Keratinocyte (primary cell): ENCODE measurements at regions not wholly inside any gene's neighbourhood (a gene's known extent, or its start where the extent isn't known, plus 50 kb on each side); places are given as distances from the start of the nearest gene placed in this dataset.

Experiments used
- DNase-seq: peaks from one replicate; pipeline ENCODE4 v3.0.0-alpha.2; 2011; ENCODE audit warnings: low read depth, missing footprints, low spot score
- FAIRE-seq: peaks from 2 replicates; lab custom pipeline; 2011; peaks lifted over from hg19 to GRCh38; lab: Jason Lieb, UNC
- H2AFZ ChIP-seq: 2 replicates; pipeline ENCODE4 v1.6.0; 2012; ENCODE audit warnings: low read length, control low read depth, inconsistent platforms; ENCODE audit not compliant: control insufficient read depth
- H3K27ac ChIP-seq: 2 replicates; pipeline ENCODE4 v1.5.1; 2011; ENCODE audit warnings: low read length; ENCODE audit not compliant: control insufficient read depth, insufficient read depth
- H3K27me3 ChIP-seq: 3 replicates; pipeline ENCODE4 v1.6.0; 2011; ENCODE audit warnings: low read length; ENCODE audit not compliant: control insufficient read depth, insufficient read depth; ENCODE audit errors: extremely low read depth
- H3K36me3 ChIP-seq, 2 experiments: 2 replicates in 1 of 2; 3 replicates in 1 of 2; pipeline ENCODE4 v1.5.1; 2011; ENCODE audit warnings: low read length in 2 of 2, mild to moderate bottlenecking in 1 of 2; ENCODE audit not compliant: control insufficient read depth in 2 of 2, insufficient read depth in 2 of 2; ENCODE audit errors: extremely low read depth in 1 of 2
- H3K4me1 ChIP-seq: 3 replicates; pipeline ENCODE4 v1.5.1; 2011; ENCODE audit warnings: low read length; ENCODE audit not compliant: control insufficient read depth, insufficient read depth; ENCODE audit errors: extremely low read depth
- H3K4me2 ChIP-seq: 3 replicates; pipeline ENCODE4 v1.6.0; 2011; ENCODE audit warnings: low read depth, low read length; ENCODE audit not compliant: control insufficient read depth, insufficient read depth; ENCODE audit errors: extremely low read depth
- H3K4me3 ChIP-seq, 3 experiments: fragments of 200-600 bp in 1 of 3; sonication (generic) in 1 of 3; 2 replicates in 2 of 3; 3 replicates in 1 of 3; pipeline ENCODE4 v1.5.1; 2011 to 2016; ENCODE audit warnings: low read length in 3 of 3, mild to moderate bottlenecking in 3 of 3, control low read depth in 2 of 3, inconsistent platforms in 1 of 3, low read depth in 1 of 3, mixed read lengths in 1 of 3, mixed run types in 1 of 3, moderate library complexity in 1 of 3; ENCODE audit not compliant: control insufficient read depth in 2 of 3, insufficient read depth in 2 of 3; ENCODE audit errors: extremely low read depth in 1 of 3
- H3K79me2 ChIP-seq: 2 replicates; pipeline ENCODE4 v1.6.0; 2012; ENCODE audit warnings: low read length; ENCODE audit not compliant: control insufficient read depth, insufficient read depth
- H3K9ac ChIP-seq: 3 replicates; pipeline ENCODE4 v1.6.0; 2011; ENCODE audit warnings: low read length; ENCODE audit not compliant: control insufficient read depth, insufficient read depth; ENCODE audit errors: extremely low read depth
- H3K9me1 ChIP-seq: 3 replicates; pipeline ENCODE4 v1.6.0; 2011; ENCODE audit warnings: low read length; ENCODE audit not compliant: control insufficient read depth, insufficient read depth; ENCODE audit errors: extremely low read depth
- H3K9me3 ChIP-seq: 2 replicates; pipeline ENCODE4 v1.5.1; 2012; ENCODE audit warnings: low read depth, low read length; ENCODE audit not compliant: control insufficient read depth
- H4K20me1 ChIP-seq: 3 replicates; pipeline ENCODE4 v1.6.0; 2011; ENCODE audit warnings: low read length; ENCODE audit not compliant: control insufficient read depth, insufficient read depth; ENCODE audit errors: extremely low read depth
- EZH2 ChIP-seq: IDR thresholded peaks from one replicate; pipeline ENCODE4 v1.6.1; 2012; ENCODE audit warnings: inconsistent platforms, mild to moderate bottlenecking, low read length, moderate library complexity
- dilution Hi-C: fragments of 300-500 bp; cut with MboI; formaldehyde crosslinking; loops from one replicate; pipeline ENCODE4 v1.7.0; 2020; ENCODE audit warnings: low sequenced_read_pairs; ENCODE audit not compliant: extremely low pct_ligation_motif_present
- TF ChIP-seq, protein P1 (sequence below), 3 experiments: IDR thresholded peaks in 1 of 3; conservative IDR thresholded peaks in 1 of 3; optimal IDR thresholded peaks in 1 of 3; 2 replicates in 2 of 3; 3 replicates in 1 of 3; pipeline versions ENCODE3 to v1.5.1; 2011; ENCODE audit warnings: low read length in 3 of 3, mild to moderate bottlenecking in 3 of 3, moderate library complexity in 2 of 3, control low read depth in 1 of 3, inconsistent platforms in 1 of 3; ENCODE audit not compliant: insufficient read depth in 2 of 3; ENCODE audit errors: extremely low read depth in 1 of 3

DNA sequence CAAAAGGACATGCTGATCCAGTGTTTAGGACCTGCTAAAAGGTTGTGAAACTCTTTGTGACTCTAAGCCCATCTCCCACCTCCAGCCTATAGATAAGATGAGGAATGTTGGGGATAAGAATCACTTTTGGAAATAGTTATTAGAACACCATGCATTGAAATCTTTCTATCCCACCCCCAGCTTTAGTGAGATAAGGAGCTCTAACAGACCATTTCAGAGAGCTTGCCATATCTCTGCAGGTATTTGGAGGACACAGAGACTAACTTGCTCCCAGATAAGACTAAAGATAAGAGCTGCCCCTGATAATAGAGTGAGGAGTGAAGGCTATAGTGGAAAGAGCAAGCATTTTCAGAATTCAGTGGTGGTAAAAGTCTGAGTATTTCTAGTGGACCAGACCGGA is 53.1 kb upstream of the GNB4 start:
- H3K4me2 ChIP-seq: no peak overlapping the region
- no peaks in the 10 kb centered on the region for H3K9me3 ChIP-seq
- no peak for TF ChIP-seq EZH2
- TF ChIP-seq, protein P1, sequence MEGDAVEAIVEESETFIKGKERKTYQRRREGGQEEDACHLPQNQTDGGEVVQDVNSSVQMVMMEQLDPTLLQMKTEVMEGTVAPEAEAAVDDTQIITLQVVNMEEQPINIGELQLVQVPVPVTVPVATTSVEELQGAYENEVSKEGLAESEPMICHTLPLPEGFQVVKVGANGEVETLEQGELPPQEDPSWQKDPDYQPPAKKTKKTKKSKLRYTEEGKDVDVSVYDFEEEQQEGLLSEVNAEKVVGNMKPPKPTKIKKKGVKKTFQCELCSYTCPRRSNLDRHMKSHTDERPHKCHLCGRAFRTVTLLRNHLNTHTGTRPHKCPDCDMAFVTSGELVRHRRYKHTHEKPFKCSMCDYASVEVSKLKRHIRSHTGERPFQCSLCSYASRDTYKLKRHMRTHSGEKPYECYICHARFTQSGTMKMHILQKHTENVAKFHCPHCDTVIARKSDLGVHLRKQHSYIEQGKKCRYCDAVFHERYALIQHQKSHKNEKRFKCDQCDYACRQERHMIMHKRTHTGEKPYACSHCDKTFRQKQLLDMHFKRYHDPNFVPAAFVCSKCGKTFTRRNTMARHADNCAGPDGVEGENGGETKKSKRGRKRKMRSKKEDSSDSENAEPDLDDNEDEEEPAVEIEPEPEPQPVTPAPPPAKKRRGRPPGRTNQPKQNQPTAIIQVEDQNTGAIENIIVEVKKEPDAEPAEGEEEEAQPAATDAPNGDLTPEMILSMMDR (optimal IDR thresholded peaks at IDR 0.05 in 1 of 3, IDR thresholded peaks at IDR 0.05 in 1 of 3, conservative IDR thresholded peaks at IDR 0.05 in 1 of 3; ENCODE audit: extremely low read depth in 1 of 3, insufficient read depth in 2 of 3, low read length in 3 of 3): no peak
- H3K27ac ChIP-seq: no peak overlapping the region
- no peaks in the 10 kb centered on the region for H3K36me3 ChIP-seq
- H4K20me1 ChIP-seq: no peaks in the 10 kb centered on the region
- H3K4me3 ChIP-seq: no peak overlapping the region
- H3K9me1 ChIP-seq: no peaks in the 10 kb centered on the region
- H3K9ac ChIP-seq: no peak overlapping the region
- no peaks in the 10 kb centered on the region for H3K4me1 ChIP-seq
- H3K79me2 ChIP-seq: no peaks in the 10 kb centered on the region
- H2AFZ ChIP-seq: no peak overlapping the region
- no peaks in the 10 kb centered on the region for H3K27me3 ChIP-seq
- dilution Hi-C loops: no loop called here
- FAIRE-seq: no peak
- DNase-seq: no peak

DNA sequence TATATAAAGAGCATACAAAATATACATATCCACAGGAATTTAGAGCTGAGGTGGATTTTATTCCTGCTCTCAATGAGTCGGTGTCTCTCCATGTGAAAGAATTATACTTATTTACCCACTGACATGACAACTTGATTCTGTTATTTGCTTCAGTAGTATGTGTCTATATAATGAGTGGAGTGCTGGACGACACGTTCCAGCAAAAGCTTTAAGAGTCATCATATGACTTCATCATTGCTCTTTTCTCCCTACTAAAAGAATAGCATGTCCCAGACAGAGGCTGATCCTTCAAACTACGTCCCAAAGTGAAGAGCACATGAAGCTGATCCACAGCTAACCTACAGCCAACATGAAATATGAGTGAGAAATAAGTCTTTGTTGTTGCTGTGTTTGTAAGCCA is 54.3 kb upstream of the GNB4 start:
- Histone ChIP-seq H3K79me2 (no peaks in the 10 kb centered on the region), H4K20me1 (no peaks in the 10 kb centered on the region), H3K9me1 (no peaks in the 10 kb centered on the region), H3K27ac (no peak overlapping the region), H3K4me1 (peaks cover 5% of the 10 kb centered on the region), H3K9me3 (no peaks in the 10 kb centered on the region), H3K9ac (no peak overlapping the region), H3K4me3 (no peak overlapping the region), H3K27me3 (no peaks in the 10 kb centered on the region), H3K36me3 (no peaks in the 10 kb centered on the region), H3K4me2 (no peak overlapping the region), H2AFZ (no peak overlapping the region)
- FAIRE-seq (no peak), DNase-seq (no peak)
- dilution Hi-C loops: no loop called here
- TF ChIP-seq, protein P1 (optimal IDR thresholded peaks at IDR 0.05 in 1 of 3, IDR thresholded peaks at IDR 0.05 in 1 of 3, conservative IDR thresholded peaks at IDR 0.05 in 1 of 3; ENCODE audit: extremely low read depth in 1 of 3, insufficient read depth in 2 of 3, low read length in 3 of 3): no peak
- no peak for TF ChIP-seq EZH2
